Duodenal mucosa (tissue), 2 donors: ENCODE measurements at regions not wholly inside any gene's neighbourhood (a gene's known extent, or its start where the extent isn't known, plus 50 kb on each side); places are given as distances from the start of the nearest gene placed in this dataset.

ENCODE experiments used
- H3K27ac ChIP-seq: one replicate; pipeline ENCODE4 v1.7.0; 2013; ENCODE audit warnings: low read depth, low read length
- H3K27me3 ChIP-seq, 2 donors: one replicate each; pipeline ENCODE4 v1.7.0; 2013; ENCODE audit warnings: low read length in 2 of 2, control low read depth in 1 of 2; ENCODE audit not compliant: insufficient read depth in 2 of 2, control insufficient read depth in 1 of 2
- H3K36me3 ChIP-seq, 2 donors: one replicate each; pipeline ENCODE4 v1.7.0; 2013; ENCODE audit warnings: low read length in 2 of 2, control low read depth in 1 of 2; ENCODE audit not compliant: insufficient read depth in 2 of 2, control insufficient read depth in 1 of 2
- H3K4me1 ChIP-seq, 2 donors: one replicate each; pipeline ENCODE4 v1.7.0; 2013; ENCODE audit warnings: low read length in 2 of 2, control low read depth in 1 of 2; ENCODE audit not compliant: insufficient read depth in 2 of 2, control insufficient read depth in 1 of 2
- H3K4me3 ChIP-seq, 2 donors: one replicate each; pipeline ENCODE4 v1.7.0; 2013; ENCODE audit warnings: low read length in 2 of 2, low read depth in 1 of 2
- H3K9ac ChIP-seq, 2 donors: one replicate each; pipeline ENCODE4 v1.7.0; 2013; ENCODE audit warnings: low read length in 2 of 2, low read depth in 1 of 2
- H3K9me3 ChIP-seq, 2 donors: one replicate each; pipeline ENCODE4 v1.7.0; 2013; ENCODE audit warnings: low read length in 2 of 2, control low read depth in 1 of 2; ENCODE audit not compliant: control insufficient read depth in 1 of 2

DNA sequence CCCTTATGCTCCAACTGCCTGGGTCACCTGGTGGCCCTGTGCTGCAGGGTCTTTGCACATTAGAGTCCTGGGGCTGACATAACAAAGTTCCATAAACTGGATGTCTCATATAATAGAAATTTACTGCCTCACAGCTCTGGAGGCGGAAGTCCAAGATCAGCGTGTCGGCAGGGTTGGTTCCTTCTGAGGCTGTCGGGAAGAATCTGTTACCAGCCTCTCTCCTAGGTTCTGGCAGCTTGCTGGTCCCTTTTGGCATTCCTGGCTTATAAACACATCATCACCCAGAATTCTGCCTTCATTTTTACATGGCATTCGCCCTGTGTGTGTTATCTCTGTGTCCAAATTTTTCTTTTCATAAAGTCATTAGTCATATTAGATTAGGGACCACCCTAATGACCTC, 170.5 kb downstream of the NDUFA10 start:
- H3K4me1 ChIP-seq = no peaks in the 10 kb centered on the region

DNA sequence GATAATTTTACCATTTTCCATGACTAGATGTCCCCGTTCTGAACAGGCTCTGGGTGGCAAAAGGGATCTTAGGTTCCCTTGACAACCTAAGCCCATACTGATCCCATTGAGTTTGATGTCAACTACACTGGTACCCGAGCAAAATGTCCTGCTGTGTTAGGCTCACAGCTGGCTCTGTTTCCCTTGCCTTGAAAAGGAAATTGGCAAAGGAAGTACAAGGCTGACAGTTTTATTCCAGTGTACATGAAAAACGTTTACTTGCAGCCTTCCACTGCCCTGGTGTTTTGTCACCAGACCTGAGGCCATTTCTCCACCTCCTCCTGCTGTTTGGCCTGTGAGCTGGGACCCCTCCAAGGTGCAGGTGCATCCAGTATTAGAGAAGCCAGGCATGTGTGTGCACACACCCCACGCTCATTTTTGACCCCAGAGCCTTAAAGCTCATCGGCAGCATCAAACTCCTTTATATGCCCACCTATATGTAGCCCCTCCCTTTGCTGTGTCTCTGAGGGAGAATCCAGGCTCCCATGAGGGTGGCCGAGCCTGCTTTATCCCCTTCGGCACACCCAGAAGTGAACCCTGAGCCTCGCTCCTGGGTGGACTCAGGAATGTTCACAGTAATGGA, 171.3 kb downstream of the NDUFA10 start:
- Histone ChIP-seq H3K4me3 (no peak overlapping the region), H3K36me3 (no peaks in the 10 kb centered on the region), H3K9ac (no peak overlapping the region), H3K4me1 (no peaks in the 10 kb centered on the region), H3K9me3 (peaks cover 0 to 4% of the 10 kb centered on the region in 2 donors), H3K27ac (no peak overlapping the region), H3K27me3 (peaks cover 4% of the 10 kb centered on the region in 2 donors)

More for the DNA sequence above, 170.5 kb downstream of the NDUFA10 start:
- no peaks in the 10 kb centered on the region for H3K36me3 ChIP-seq
- no peak overlapping the region for H3K4me3 ChIP-seq
- peaks cover 0 to 4% of the 10 kb centered on the region in 2 donors for H3K9me3 ChIP-seq
- H3K9ac ChIP-seq = no peak overlapping the region
- H3K27ac ChIP-seq = no peak overlapping the region
- H3K27me3 ChIP-seq = peaks cover 4% of the 10 kb centered on the region in 2 donors

DNA sequence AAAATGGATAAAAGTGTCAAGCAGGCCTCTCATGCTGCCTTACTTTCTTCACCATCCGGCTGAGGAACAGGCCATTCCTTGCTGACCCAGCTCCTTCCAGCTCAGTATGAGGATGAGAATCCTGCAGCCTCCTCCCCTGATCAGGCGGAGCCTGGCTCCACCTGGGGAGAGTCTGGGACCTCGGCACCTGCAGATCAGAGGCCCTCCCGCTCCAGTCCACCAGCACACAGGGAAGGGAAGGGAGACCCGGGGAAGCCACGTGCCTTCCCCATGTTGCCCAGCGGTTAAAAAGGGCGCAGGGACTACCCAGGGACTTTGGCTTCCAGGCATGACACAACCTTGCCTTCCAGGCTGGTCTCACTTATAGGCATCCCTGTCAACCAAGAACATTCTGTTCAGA, 172.0 kb downstream of the NDUFA10 start:
- no peaks in the 10 kb centered on the region for H3K36me3 ChIP-seq
- H3K4me3 ChIP-seq = no peak overlapping the region
- H3K27ac ChIP-seq = no peak overlapping the region
- H3K9ac ChIP-seq = no peak overlapping the region
- H3K4me1 ChIP-seq = no peaks in the 10 kb centered on the region
- H3K9me3 ChIP-seq = peaks cover 0 to 4% of the 10 kb centered on the region in 2 donors
- peaks cover 0 to 4% of the 10 kb centered on the region in 2 donors for H3K27me3 ChIP-seq

DNA sequence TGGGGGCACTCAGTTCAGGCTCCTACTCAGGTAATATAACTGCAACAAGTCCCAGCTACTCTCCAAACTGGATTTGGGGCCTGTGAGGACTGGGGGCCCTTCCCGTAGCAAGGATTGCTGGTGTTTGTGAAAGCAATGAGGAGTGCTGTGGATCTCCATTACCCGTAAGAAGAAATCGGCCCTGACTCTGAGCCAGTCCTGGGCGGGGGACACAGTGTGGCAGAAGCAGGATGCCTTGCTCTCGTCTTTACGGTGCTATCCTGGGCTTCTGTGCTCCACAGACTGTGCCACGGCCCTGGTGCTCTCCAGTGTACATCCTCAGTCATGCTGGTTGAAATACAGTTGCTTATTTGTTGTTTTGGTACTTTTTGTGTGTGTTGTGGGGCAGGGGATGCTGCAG, 172.9 kb downstream of the NDUFA10 start:
- no peak overlapping the region for H3K9ac ChIP-seq
- peaks cover 0 to 4% of the 10 kb centered on the region in 2 donors for H3K9me3 ChIP-seq
- no peaks in the 10 kb centered on the region for H3K36me3 ChIP-seq

DNA sequence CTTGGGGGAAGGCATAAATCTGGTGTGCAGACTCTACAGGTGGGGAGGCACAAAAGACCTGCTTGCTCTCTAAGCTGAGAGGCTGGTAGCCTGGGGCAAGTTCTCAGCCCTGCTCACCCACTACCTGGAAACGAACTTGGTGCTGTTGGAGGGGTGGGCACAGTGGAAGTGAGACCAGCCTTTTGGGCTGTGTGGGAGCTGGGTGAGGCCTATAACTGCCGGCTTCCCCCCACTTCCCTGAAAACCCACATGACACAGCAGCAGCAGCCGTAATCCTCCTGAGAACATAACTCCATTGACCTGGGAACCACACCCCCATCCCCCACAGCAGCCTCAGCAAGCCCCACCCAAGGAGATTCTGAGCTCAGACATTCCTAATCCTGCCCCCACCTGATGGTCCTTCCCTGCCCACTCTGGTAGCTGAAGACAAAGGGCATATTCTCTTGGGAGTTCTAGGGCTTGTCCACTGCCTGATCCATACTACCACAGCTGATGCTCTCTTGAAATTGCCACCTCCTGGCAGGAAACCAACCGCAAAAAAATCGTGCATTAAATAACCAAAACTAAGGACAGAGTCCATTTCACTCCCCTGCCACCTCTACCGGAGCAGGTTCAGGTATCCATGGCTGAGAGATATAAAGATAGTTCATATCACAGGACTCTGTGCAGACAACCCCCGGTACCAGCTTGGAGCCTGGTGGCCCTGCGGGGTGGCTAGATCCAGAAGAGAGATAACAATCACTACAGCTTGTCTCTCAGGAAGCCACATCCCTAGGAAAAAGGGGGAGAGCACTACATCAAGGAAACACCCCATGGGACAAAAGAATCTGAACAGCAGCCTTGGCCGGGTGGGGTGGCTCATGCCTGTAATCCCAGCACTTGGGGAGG, 178.1 kb downstream of the NDUFA10 start:
- peaks cover 3 to 4% of the 10 kb centered on the region in 2 donors for H3K9me3 ChIP-seq
- H3K4me1 ChIP-seq = no peaks in the 10 kb centered on the region
- no peak overlapping the region for H3K27ac ChIP-seq
- no peak overlapping the region for H3K9ac ChIP-seq
- H3K4me3 ChIP-seq = no peak overlapping the region
- no peaks in the 10 kb centered on the region for H3K36me3 ChIP-seq
- no peaks in the 10 kb centered on the region for H3K27me3 ChIP-seq

More for the DNA sequence above, 172.9 kb downstream of the NDUFA10 start:
- no peak overlapping the region for H3K4me3 ChIP-seq
- H3K27ac ChIP-seq = no peak overlapping the region
- H3K4me1 ChIP-seq = no peaks in the 10 kb centered on the region
- H3K27me3 ChIP-seq = peaks cover 0 to 3% of the 10 kb centered on the region in 2 donors

DNA sequence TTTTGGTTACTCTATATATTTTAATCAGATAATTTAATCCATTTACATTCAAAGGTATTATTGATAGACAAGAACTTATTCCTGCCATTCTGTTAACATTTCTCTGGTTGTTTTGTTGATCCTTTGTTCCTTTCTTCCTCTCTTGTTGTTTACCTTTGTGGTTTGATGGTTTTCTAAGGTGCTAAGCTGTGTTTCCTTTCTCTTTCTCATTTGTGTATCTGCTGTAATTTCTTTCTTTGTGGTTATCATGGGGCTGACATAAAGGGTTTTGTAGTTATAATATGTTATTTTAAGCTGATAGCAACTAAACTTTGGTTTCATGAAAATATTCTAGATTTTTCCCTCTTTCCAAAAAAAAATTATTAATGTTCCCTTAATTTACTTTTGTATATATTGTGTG, 179.2 kb downstream of the NDUFA10 start:
- Histone ChIP-seq H3K9me3 (peaks cover 3 to 4% of the 10 kb centered on the region in 2 donors), H3K4me1 (no peaks in the 10 kb centered on the region), H3K4me3 (no peak overlapping the region), H3K27me3 (no peaks in the 10 kb centered on the region), H3K9ac (no peak overlapping the region), H3K27ac (no peak overlapping the region), H3K36me3 (no peaks in the 10 kb centered on the region)

DNA sequence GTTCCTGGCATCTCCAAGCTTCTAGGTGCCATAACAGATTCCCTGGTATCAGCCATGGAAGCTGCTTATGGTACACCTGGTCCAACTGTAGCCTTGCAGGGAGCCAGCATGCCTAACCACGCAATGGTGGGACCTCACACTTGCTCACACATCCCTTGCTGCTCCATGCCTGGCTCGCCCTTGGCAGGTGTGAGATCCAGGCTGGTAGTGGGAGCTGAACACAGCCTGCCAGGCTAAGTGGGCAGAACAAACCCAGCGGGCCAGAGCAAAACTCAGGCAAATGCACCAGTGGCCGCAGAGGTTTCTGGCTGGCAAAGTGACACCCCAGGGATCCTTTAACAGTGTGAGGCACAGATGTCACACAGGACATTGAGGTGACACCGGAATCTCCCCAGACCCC, 185.8 kb downstream of the NDUFA10 start:
- no peaks in the 10 kb centered on the region for H3K36me3 ChIP-seq
- H3K9ac ChIP-seq = no peak overlapping the region
- H3K4me3 ChIP-seq = no peak overlapping the region
- no peak overlapping the region for H3K27ac ChIP-seq
- H3K9me3 ChIP-seq = peaks cover 0 to 9% of the 10 kb centered on the region in 2 donors
- no peaks in the 10 kb centered on the region for H3K4me1 ChIP-seq
- no peaks in the 10 kb centered on the region for H3K27me3 ChIP-seq

DNA sequence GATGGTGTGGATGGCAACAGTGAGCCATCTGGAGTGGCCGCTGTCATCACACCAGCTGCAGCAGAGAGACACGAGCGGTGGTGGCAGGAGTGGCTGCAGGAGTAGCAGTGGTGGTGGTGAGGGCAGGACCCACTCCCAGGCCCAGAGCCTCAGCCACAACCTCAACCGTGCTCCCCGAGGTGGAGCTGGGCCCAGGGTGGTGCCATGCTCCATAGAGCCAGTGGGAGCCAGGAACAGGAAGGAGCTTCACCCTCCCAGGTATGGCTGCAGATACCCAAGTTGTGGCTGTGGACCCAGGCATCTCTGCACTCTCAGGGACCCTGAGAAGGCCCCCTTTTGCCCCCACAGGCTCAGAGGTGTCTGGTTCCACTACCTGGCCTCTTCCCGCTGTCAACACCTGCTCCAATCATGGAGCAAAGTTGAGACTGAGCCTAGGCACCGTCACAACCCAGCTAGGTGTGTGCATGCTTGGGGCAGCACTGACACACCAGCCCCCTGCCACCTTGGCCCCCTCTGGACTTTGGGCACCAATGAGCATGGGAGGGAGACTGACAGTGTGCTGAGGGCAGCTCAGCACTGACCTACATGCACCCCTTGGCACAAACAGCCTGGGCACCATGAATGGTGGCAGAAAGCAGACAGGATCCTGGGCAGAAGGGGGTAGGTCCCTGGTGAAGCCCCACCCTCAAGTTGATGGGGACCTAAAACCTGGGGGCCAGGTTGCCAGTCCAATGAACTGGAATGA, 188.9 kb downstream of the NDUFA10 start:
- Histone ChIP-seq H3K4me3 (no peak overlapping the region), H3K27me3 (no peaks in the 10 kb centered on the region), H3K36me3 (no peaks in the 10 kb centered on the region), H3K9ac (no peak overlapping the region), H3K9me3 (peaks cover 0 to 6% of the 10 kb centered on the region in 2 donors), H3K4me1 (no peaks in the 10 kb centered on the region), H3K27ac (no peak overlapping the region)

DNA sequence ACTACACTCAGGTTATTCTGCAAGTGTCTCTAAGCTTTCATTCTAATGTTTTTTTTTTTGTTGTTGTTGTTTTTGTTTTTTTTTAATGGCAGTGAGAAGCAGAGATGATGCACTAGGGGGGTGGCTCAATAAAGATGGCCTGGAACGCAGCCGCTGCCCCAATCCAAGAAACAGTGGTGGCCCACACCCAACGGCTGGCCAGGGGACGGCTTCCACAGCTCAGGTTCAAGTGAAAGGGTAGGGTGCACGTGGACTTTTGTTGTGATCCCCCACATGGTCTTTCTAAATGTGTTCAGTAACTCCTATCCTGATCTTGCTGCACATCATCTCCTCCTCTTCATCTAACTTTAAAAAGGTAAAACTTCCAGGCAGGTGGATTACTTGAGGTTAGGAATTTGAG, 190.1 kb downstream of the NDUFA10 start:
- Histone ChIP-seq H3K36me3 (no peaks in the 10 kb centered on the region), H3K9ac (no peak overlapping the region), H3K4me1 (peaks cover 0 to under 1% of the 10 kb centered on the region in 2 donors), H3K27me3 (no peaks in the 10 kb centered on the region), H3K4me3 (no peak overlapping the region), H3K27ac (no peak overlapping the region), H3K9me3 (peaks cover 0 to 6% of the 10 kb centered on the region in 2 donors)

DNA sequence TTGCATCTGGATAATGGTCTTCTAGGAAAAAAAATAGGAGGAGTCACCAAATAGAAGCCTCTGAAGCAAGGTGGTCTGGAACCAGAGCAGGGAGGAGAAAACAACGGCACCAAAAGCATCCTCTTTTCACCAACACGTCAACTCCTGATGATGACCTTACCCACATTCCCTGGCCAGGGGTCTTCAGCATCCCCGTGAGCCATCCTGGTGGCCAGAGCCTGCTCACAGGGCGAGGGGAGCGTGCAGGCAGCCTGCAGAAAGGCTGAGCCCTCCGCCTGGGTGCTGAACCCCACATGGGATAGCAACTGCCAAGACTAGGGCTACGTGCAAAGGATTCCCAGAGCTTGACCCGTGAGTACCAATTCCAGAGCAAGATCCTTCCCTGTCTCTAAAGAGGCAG, 191.0 kb downstream of the NDUFA10 start:
- H3K9ac ChIP-seq = no peak overlapping the region

More for the DNA sequence above, 191.0 kb downstream of the NDUFA10 start:
- Histone ChIP-seq H3K27me3 (no peaks in the 10 kb centered on the region), H3K36me3 (no peaks in the 10 kb centered on the region), H3K4me3 (no peak overlapping the region), H3K4me1 (peaks cover 0 to 2% of the 10 kb centered on the region in 2 donors), H3K9me3 (peaks cover 0 to 6% of the 10 kb centered on the region in 2 donors), H3K27ac (no peak overlapping the region)
